GM18502 (cell line): ENCODE measurements at regions not wholly inside any gene's neighbourhood (a gene's known extent, or its start where the extent isn't known, plus 50 kb on each side); places are given as distances from the start of the nearest gene placed in this dataset.

ENCODE experiments used
- ATAC-seq: cut with Tn5 transposase; IDR thresholded peaks from one replicate; pipeline ENCODE4 v1.9.1; 2021; ENCODE audit warnings: mild to moderate bottlenecking; ENCODE audit not compliant: unreplicated experiment, poor library complexity

DNA sequence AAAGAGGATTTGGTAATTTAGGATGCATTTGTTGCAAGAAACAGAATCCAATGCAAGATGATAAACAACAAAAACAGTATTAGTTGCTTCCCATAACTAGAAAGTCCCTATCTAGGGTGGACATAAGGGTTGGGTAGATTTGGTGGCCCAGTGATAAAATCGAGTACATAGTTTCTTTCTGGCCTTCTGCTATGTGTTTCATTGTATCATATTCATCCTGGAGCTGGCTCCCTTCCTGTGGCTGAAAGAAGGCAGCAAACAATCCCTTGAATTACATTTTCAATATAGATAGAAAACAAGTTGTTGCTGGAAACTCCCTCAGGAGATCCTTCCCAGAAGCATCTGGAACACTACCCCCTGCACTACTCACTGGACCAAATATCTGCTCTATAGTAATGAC, 135.1 kb downstream of the ID4 start:
- ATAC-seq: no peak

DNA sequence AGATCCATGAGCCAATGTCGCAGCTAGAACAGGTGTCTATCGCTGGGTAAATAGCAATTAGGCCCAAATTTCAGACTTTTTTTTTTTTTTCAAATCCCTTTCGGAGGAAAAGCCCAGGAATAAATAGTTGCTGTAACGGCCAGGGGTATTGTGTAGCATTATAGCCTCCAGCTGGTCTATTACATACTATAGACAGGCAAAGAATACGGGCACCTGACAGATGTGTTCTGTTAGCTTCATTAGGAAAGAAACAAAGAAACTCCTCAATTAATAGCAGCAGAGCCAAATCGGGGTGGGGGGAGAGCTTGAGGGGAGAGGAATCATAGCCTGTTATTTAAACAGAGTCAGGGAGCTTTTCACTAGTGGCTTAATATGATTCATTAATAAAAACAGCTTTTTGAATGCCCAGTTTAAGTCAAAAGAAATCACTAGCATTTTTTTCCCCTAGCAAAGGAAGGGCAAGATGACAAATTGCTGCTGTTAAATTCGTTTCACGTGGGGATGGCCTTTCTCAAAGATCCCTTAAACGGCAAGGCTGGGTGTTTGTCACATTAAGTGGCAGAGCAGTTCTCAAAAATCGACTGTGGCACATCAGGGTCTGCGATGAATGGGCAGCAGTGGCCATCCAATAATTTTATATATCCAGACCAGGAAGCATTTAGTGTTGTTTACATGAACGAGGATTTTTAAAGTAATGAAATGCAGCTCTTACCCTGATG, 139.4 kb downstream of the ID4 start:
- ATAC-seq: no peak

DNA sequence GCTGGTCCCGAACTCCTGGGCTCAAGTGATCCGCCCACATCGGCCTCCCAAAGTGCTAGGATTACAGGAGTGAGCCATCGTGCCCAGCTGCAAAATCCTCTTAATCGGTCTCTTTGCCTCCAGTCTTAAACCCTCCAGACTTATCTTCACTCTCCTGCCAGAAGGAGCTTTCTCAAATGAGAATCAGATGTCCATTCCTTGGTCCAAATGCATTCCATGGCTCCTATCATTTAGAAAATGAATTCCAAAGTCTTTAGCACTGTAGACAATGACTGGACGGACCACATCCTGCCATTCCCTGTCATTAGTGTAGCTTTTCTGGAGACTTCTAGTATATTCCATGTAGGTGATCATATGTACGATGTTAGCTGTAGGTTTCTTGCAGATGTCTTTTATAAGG, 141.9 kb downstream of the ID4 start:
- no peak for ATAC-seq

DNA sequence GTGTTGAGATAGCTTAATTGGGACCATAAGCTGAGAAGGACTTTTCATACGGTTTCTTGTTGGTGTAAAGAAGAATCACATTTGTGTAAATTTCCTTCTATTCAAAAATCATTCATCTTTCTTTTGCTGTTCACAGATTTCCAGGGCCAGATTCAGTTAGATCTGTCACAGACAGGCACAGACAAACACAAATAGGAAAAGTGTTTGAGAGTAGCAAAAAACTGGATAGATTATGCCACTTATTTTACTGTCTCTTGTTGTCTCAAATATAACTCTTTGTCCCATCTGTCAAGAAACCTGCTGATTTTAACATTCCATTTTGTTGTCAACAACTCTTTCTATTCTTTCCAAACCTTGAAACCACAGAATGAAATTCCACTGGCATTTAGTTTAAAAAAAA, 142.8 kb downstream of the ID4 start:
- ATAC-seq: no peak

- ATAC-seq: no peak
These were observed 146.2 kb downstream of the ID4 start for GRCh38 chr6:19983374-19983773.

DNA sequence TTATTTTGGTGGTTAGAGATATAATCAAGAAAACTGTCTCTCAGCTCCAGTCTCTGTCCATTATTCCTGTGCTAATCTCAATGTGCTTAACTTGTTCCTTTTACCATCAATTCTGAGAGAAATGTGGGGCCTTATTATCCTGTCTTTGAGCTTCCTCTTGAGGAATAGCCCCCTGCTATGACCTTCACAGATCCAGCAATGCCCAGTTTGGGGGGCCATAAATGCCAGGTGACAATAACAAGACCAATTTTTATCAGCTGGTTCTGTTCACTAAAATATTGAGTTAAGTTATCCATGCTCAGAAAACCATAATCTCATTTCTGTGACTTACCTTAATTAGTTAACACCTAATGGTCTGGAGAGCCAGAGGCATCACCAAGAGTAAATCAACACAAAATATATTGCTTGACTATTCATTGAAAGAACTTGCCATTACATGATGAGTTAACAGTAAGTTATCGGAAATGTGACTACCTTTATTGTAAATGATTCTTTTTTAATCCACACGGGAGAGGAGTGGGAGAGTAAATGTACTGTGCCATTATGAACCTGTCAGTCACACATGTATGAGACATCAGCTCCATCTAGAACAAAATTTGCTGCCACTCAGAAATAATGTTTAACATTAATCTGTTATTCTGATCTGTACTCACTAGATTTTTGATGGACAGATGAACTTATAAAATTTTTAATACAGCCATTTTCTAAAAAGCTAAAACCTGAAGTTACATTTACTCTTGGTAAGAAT, 149.7 kb downstream of the ID4 start:
- no peak for ATAC-seq

- ATAC-seq: no peak
These were observed 151.4 kb downstream of the ID4 start for GRCh38 chr6:19988555-19988954.

DNA sequence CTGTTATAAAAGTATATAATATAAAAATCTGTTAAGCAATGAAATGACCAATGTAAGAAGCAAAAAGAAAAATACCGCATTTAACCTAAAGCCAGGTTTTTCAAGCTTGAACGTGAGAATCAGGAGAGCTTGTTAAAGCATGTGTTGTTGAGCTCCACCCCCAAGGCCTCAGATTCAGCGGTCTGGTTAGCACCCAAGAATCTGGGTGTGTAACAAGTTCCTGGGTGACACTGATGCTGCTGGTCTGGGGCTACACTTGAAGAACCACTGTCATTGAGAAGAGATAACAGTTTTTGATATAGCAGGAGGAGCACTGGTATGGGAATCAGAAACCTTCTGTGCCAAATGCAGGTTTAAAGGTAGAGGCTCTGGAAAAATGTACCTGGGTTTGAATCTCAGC, 154.0 kb downstream of the ID4 start:
- no peak for ATAC-seq

DNA sequence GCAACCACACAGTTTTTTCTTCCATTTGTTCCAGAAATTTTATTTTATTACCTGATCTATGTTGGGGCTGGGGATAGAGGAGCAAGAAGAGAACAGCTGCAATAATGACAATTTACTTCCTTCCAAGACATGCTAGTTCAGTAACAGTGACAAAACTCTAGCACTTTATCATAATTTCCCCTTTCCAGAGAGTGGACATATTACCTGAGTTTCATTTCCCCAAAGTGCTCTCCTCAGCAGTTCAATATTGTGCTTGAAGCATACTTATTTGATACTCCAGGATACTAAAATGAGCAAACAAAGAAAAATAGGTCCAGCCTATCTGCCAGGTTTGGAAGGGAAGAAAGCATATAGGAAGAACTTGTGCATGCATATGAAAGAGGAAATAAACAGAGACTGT, 157.7 kb downstream of the ID4 start:
- ATAC-seq: no peak

- no peak for ATAC-seq
These were observed 158.5 kb downstream of the ID4 start for GRCh38 chr6:19995575-19996257.

DNA sequence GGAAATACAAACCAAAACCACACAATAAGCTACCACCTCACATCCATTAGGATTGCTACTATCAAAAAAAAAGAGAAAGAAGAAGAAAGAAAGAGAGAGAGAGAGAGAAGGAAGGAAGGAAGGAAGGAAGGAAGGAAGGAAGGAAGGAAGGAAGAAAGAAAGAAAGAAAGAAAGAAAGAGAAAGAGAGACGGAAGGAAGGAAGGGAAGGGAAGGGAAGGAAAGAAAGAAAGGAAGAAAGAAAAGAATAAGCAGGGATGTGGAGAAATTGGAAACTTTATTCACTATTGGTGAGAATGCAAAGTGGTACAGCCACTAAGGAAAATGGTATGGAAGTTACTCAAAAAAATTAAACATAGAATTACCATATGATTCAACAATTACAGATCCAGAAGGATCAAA, 159.9 kb downstream of the ID4 start:
- no peak for ATAC-seq

DNA sequence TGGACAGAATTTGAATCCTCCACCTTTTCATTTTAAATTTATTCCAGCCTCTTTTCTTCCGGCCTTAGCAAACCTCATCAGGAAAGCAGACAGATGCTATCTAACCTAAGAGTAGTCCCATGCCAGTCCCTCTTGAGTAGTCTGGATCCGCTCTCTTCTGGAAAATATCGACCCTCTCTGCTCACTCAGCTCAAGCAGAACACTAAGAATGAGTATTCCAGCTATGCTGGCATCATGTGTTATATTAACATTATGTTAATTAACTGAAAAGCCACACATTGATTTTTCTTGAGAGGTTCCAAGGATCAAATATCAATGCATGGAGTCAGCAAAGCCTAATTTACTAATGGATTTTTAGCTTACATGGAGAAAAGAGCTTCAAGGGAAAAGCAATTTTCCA, 161.4 kb downstream of the ID4 start:
- no peak for ATAC-seq

GRCh38 chr6:19999319-20000191, 162.4 kb downstream of the ID4 start:
- peak; percentile 97 for ATAC-seq

GRCh38 chr6:20001286-20001685, 164.1 kb downstream of the ID4 start:
- ATAC-seq: no peak

DNA sequence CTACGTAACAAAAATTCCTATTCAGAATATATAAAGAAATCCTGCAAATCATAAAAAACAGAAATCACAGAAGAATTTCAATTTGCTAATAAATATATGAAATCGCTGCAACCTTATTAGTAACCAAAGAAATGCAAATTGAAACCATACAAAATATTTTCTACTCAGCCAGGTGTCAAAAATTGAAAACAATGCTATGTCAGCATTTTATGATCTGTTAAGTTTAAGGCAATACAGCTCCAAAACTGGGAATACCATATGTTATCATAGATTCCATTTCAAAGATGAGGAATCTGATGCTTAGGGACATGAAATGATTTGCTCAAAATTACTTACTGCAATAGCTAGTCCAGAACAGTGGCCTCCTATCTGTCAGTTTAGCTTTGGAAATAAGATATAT, 168.9 kb downstream of the ID4 start:
- ATAC-seq: no peak

GRCh38 chr6:20008131-20008530, 171.0 kb downstream of the ID4 start:
- no peak for ATAC-seq

- ATAC-seq: no peak
These were observed 176.1 kb downstream of the ID4 start for GRCh38 chr6:20013066-20013861.

- ATAC-seq: no peak
These were observed 177.3 kb downstream of the ID4 start for GRCh38 chr6:20014508-20014907.

DNA sequence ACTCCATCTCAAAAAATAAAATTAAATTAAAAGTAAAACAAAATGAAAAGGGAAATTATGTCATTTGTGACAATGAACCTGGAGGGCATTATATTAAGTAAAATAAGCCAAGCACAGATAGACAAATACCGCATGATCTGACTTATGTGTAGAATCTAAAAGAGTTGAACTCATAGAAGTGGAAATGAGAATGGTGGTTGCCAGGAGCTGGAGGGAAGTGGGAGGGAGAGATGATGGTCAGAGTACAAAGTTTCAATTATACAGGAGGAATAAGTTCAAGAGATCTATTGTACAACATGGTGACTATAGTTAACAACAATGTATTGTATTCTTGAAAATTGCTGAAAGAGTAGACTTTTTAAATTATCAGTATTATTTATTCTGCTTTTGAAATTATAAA, 183.4 kb downstream of the ID4 start:
- ATAC-seq: no peak

DNA sequence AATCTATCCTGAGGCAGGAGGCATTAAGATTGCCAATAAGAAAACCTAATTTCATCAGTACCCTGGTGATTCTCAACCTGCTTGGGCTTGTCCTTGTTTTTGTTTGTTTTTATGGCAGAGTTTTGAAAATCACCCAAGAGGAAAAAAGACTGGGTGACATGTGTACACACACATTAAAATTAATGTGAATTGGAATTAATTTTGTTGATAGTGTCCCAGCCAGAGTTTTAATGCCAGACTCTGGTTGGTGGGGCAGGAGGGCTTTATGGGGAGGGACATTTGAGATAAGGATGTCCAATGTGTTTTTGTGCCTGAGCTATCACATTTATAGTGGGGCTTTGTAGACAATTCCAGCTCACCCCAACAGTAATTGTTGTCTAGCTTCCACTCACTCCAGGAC, 184.6 kb downstream of the ID4 start:
- ATAC-seq: no peak
